GM21360 (cell line): ENCODE measurements at regions not wholly inside any gene's neighbourhood (a gene's known extent, or its start where the extent isn't known, plus 50 kb on each side); places are given as distances from the start of the nearest gene placed in this dataset.

ENCODE experiments used
- ATAC-seq: cut with Tn5 transposase; IDR thresholded peaks from one replicate; pipeline ENCODE4 v1.9.1; 2021; ENCODE audit warnings: mild to moderate bottlenecking, moderate library complexity; ENCODE audit not compliant: unreplicated experiment

DNA sequence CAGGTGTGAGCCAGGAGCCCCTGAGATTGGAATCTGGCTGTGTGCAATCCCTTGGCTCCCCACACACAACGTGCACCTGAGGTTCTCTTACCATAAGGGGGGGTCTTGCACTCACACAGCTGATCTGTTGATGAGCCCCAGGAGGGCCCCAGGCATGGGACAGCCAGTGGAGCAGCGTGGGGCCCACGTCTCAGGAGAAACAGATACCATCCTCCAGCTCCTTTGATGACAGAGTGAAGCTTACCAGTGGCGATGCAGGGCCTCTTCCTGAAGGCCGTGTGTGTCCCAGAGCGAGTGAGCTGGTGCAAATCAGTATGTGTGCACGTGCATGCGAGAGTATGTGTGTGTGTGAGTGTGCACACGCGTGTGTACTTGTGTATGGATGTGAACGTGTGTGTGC, 287.4 kb downstream of the IRX1 start:
- no peak for ATAC-seq

GRCh38 chr5:3886524-3887451, 291.2 kb downstream of the IRX1 start:
- ATAC-seq = no peak

DNA sequence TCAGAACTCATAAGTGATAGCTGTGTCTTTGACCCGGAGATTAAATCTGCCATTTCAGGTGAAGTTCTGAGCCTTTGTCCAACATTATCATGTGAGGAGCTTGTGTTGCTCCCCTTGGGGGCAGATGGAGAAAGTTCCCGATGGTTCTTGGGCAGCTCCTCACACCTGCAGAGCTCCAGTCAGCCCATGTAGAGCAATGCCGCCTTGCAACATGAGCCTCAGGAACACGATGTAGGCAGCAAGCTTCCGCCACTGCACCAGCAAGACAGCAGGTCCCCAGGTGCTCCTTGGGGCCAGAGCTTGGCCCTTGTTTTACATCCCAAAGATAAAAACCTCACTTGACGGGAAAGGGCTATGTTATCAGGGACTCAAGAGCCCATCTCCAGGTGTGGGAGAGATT, 292.7 kb downstream of the IRX1 start:
- no peak for ATAC-seq

GRCh38 chr5:3889412-3890142, 293.9 kb downstream of the IRX1 start:
- no peak for ATAC-seq

DNA sequence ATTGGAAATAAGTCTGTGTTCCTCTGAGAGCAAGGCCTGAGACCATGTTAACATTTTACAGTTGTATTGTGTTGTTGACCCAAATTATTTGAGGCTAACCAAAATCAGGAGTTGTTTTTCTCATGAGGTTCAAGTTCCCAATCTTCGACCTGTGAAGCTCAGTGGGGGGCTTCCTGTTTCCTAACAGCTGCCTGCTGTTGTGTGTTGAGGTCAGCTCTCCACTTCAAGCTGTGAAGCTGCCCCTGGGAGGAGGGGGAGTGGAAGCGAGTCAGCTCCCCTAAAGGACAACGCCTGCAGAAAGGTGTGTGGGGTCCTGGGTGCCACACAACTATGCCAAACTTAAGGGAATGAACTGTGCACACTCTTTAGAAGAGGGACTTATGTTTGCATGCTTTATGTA, 295.5 kb downstream of the IRX1 start:
- no peak for ATAC-seq

DNA sequence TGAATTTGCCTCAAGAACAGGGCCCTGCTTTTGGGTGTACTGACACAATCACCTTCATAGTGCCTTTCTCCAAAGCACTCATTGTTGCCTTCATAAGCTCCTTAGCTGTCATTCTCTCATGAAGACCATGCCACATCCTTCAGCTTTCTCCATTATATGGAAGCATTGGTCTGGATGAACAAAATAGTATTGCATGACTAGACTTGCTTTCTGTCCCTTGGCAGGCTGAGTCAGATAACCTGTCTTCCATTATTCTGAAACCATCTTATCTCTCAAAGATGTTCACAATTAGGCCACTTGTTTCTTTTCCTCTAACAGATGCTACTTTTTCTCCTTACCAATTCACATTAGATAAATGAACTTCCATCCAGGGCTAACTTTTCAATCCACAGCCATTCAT, 297.9 kb downstream of the IRX1 start:
- ATAC-seq = no peak

- no peak for ATAC-seq
Observed at GRCh38 chr5:3893975-3894374, 298.3 kb downstream of the IRX1 start.

DNA sequence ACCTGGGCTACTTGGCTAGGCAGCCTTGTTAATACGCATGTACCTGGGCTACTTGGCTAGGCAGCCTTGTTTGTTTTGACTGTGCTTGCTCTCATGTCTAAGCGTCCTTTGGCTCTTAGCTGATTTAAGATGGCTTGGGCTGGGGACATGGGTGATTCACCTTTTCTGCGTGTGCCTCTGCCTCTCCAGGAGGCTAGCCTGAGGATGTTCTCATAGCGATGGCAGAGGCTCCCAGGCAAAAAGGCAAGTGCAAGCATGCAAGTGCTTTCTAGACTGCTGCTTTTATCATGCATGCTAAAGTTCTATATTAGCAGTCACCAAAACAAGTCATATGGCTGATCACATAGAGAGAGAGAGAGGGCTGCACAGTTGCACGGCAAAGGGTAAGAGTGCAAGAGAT, 300.5 kb downstream of the IRX1 start:
- ATAC-seq = no peak

GRCh38 chr5:3899093-3899492, 303.5 kb downstream of the IRX1 start:
- ATAC-seq = no peak

DNA sequence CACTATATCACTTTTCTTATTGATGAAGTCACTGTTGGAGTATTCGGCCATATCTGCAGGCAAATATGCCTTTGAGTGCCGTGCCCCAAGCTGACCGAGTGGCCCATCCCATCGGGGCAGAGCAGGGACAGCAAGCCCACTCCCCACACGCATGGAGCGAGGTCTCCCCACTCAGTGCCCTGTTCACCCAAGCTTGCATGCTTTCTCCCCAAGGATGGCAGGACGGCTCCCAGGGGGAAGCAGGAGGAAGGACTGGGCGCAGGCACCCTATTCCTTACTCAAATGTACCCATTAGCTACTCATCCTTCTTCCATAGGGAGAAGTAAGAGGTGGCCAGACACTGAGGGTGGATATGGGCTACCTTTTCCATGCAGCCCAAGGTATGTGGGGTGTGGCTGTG, 309.0 kb downstream of the IRX1 start:
- ATAC-seq = no peak

- no peak for ATAC-seq
Observed at GRCh38 chr5:3905031-3905430, 309.4 kb downstream of the IRX1 start.

DNA sequence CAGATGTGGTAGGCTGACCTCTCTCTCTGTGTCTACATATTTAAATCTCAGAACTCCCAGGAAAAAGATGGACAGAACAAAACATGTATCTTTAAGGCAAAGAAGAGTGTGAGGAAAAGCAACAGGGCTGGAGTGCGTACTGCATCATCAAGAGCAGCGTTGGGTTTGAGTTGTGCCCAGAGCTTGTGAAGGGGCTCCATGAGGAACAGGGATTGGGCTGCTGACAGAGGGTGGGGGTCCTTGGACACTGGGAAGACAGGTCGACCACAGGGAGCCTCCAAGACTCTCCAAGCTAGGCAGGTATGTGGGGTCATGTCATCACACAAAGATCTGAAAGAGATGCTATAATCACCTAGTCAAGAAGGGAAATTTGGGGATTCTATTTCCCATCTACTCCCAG, 309.9 kb downstream of the IRX1 start:
- no peak for ATAC-seq

DNA sequence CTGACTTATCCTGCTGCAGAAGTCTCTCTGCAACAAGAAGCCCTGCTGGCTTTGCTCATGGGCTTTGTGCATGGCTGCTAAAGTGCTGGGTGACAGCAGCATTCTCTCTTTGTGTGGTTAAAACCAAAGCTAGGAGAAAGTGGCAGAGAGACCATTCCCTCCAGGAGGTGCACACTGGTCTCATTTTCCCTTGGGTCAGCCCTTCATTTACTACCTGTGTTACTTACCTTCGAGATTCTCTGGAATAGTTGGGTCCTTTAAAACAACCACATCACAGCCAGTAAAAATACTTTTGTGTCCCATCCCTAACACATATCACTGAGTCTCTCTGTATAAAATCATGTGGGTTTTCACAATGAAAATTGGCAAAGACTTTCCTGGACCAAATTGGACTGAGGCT, 315.5 kb downstream of the IRX1 start:
- ATAC-seq = no peak

DNA sequence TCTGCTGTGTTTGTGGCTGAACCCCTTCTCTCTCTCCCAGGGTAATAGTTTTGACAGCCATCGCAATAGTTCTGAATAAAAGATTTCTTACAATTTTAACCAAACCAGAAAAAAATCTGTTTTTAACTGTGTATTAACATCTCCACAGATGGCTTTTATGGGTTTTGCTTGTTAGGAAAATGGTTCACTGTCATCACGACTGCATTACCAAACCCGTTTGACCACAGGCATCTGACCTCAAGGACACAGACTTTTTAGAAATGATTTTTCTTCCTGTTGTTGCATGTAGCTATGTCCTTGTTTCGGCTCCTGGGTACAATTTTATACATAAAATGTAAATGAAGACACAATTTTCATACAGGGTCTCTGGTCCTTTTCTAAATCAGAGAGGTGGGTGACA, 316.1 kb downstream of the IRX1 start:
- no peak for ATAC-seq

DNA sequence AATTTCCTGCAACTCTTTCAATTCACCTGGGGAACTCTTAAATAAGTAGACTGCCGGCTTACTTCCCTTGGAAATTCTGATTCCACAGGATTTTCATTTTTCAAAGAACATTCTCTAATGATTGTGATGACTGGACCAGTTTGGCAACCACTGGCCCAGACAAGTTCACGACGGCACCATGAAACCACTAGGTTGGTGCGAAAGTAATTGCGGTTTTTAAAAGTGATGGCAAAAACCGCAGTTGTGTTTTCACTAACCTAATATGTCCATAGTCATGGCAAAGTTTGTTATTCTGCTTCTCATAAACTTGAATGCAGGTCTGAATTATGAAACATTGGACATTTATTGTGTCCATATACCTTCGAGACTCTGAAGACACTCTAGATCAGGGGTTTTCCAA, 317.2 kb downstream of the IRX1 start:
- ATAC-seq = no peak

- no peak for ATAC-seq
Observed at GRCh38 chr5:3913279-3913678, 317.6 kb downstream of the IRX1 start.

DNA sequence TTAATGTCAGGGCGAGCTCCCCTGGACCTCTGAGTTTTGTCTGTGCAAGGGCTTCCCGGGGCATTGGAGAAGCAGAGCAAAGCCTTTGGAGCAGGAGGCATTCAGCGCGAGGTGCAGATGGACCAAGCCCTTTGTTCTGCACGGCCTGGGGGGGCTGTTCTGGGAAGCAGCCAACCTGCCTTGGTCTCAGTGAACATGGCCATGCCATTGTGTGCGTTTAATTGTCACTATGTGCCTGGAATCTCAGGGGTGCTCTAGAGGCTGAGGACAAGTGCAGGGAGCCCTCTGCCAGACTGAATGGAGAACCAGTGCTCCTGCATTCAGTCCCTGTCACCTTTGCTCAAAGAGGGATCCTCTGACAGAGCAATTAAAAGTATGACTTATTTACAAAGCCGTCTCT, 329.4 kb downstream of the IRX1 start:
- no peak for ATAC-seq

- no peak for ATAC-seq
Observed at GRCh38 chr5:3925935-3926334, 330.3 kb downstream of the IRX1 start.

DNA sequence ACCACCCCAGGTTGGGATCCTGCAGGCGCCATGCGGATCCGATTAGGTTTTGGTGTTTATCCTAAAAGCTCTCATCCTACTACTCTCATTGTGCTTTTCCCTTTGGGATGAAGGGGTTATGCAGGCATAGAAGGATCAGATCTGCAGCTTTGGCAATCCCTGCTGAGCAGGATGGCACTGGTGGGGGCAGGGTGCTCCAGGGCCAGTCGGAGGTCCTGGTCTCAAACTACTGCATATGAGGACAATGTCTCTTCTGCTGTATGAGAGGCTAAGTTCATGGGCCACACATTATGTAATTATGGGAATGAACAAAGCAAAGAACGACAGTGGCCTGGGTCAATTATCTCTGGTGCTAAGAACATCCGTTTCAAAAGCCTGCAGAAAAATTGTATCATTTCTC, 334.2 kb downstream of the IRX1 start:
- no peak for ATAC-seq

- ATAC-seq = no peak
Observed at GRCh38 chr5:3931976-3932375, 336.3 kb downstream of the IRX1 start.

DNA sequence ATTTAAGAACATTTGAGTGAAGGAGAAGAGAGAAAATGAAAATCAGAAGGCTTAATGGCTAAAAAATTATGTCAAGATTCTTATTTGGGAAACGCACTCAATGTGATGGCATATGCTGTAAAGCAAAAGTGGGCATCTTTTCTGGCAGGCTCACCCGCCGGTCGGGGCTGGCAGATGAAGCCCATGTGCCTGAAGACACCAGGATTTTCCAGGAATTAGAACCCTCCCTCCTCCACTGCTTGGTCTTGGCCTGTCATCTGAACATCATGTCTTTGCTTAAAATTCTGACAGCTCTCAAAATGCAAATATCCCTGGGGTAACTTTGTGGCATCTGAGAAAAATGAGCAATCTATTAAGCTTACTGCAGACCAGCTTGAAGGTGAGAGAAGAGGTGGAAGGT, 337.9 kb downstream of the IRX1 start:
- ATAC-seq = no peak

- no peak for ATAC-seq
Observed at GRCh38 chr5:3933966-3934365, 338.3 kb downstream of the IRX1 start.
